T follicular helper cell (primary cell): ENCODE measurements at regions not wholly inside any gene's neighbourhood (a gene's known extent, or its start where the extent isn't known, plus 50 kb on each side); places are given as distances from the start of the nearest gene placed in this dataset.
"Not testable (repeated sequence)": the region's sequence is repeated elsewhere in the genome, so short reads cannot be mapped to it uniquely, and the experiment has no call there.

Experiments used
- DNase-seq: peaks from one replicate; pipeline ENCODE4 v3.0.0-alpha.2; 2020; ENCODE audit warnings: low read depth

DNA sequence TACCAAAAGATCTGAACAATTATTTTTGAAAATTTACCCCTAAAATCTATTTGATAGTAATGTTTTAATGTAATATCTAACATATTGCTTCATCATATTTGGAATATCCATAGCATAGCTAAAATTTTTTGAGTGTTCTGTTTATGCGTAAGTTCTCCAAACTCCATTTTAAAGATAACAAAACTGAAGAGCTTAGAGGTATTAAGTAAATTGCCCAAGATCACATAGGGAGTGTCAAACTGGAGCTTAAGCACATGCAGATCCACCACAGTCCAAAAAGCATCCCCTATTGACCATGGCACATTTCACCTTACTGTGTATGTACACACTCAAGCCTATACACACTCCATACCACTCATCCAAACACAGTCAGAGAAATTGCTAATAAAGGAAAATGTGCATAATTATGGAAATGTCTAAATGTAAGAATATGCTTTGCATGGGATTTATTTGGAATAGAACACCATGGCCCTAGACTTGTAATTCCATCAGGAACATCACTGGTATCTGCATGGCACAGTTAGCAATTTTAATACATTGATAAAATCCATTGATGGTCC lies 85.2 kb upstream of the TGFBR2 start:
- DNase-seq = no peak

DNA sequence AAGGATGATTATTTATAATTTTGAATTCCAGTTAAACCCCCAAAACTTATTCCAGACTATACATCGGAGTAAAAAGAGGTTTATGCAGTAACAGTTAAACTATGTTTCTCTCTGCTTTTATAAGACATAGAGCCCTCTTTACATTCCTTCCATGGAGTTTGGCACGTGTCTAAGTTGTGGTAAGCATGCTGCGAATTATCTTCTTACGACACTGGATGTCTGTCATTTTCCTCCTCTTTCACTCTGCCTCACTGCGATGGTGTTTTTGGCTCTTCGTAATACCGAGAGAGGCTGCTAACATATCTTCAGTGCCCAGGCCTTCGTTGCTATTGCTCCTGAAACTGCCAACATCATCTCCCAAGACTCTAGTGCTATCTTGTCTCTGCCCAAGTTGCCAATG lies 83.9 kb upstream of the TGFBR2 start:
- DNase-seq = no peak

DNA sequence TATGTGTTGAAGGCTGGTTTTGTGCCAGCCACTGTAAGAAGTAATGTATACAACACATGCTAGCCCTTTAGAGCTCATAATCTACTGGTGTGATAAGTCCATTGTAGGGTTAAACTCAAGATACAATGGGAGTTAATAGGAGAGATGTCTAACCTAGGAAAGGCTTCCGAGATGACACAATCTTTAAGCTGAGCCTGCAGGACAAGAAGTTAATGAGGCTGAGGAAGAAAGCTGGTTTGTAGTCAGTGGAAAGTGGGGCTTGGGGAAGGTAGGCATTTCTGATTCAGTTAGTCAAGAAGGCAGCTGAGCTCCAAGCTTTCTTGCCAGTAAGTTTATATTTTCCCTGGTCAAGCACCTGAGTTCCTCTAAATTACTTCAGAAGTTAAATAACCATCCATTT lies 83.0 kb upstream of the TGFBR2 start:
- no peak for DNase-seq

DNA sequence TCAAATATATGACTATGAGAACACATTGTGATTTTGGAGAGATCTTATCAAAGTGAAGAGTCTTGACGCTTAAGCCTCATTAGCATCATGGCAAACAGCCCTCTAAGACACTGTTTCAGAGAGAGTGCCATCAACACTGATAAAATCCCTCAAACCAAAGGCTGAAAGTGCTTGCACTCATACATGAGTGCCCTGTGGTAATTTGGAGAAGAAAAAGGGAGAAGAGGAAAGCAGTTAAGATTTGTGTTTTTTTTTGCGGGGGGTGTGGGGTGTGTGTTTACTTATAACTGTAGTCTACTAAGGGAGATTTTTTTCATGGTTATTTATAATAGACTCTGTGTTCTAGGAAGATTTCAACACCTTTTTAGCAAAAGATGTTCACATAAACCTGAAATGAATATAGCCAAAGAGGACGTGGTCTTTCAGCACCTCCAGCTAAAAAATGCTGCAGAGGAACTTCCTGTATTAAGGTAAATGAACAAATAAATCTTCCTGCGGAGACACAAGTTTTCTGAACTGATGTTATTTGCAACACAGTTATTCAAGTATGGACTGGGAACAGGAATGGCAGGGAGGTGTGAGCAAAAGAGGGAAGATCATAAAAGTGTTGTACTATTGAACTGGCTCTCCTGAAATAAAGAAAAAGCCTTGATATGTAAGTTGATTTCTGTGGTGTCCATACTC lies 81.9 kb upstream of the TGFBR2 start:
- DNase-seq = no peak

DNA sequence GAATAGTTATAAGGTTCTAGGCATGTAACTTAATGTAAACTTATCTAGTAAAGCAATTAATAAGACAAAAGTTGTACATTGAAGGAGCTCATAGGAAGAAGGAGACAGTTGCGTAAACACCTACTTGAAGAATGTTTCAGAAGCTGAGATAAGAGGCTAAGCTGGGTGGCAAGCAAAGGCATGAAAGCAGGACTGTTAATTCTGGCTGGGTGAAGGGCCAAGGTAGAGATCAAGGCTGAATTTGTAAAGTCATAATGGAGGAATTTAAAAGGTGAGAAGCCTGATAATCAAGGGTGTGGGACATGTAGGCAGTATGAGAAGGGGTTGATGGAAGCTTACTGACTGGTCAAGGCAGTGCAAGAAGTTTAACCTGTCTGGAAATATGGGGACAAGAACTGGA lies 80.4 kb upstream of the TGFBR2 start:
- no peak for DNase-seq

DNA sequence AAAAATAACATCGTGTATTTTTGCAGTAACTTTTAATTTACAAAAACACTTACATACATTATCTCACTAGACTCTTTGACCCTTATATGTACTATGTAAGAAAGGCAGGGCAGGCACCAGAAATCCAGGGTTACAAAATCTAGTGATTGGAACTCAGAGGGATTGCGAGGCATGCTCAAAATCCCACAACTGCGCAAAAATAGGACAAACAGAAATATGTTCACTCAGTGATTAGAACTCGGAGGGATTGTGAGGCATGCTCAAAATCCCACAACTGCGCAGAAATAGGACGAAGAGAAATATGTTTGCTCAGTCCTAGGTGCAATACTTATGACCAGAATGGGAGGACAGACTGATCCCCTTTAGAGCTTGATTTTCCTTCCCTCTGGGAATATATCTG lies 79.2 kb upstream of the TGFBR2 start:
- DNase-seq = no peak

DNA sequence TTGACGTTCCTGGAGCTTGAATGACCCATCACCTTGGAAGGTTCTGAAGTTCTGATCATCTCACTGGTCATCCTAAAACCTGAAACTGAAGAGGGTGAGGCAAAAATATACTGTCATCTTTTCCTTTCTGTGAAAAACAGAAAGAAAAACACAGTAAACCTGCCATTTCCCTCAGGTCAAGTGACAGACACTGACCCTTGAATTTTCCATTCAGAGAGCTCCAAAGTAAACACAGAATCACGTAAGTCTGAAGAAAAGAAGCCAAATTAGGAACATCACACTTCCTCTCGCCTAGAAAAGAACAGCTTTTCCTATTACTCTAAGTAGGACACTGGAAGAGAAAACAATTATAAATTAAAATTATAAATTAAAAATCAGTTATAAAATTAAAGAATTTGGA lies 78.7 kb upstream of the TGFBR2 start:
- DNase-seq = no peak

DNA sequence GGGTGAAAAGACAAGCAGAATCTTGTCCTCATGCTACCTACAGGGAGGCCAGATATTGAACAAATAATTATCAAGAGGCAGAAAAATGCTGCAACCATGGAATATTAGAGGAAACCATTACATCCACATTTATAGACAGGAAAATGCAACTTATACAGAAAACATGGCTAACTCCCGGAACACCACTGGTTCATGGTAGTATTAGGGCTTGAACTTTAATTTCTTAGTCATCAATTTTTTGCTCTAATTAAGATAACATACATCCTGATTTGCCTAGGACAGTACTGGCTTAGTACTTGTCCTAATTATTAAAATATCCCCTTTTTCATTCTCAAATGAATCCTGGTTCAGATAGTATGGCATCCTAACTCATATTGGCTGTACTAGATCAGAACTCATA lies 76.3 kb upstream of the TGFBR2 start:
- DNase-seq = no peak

DNA sequence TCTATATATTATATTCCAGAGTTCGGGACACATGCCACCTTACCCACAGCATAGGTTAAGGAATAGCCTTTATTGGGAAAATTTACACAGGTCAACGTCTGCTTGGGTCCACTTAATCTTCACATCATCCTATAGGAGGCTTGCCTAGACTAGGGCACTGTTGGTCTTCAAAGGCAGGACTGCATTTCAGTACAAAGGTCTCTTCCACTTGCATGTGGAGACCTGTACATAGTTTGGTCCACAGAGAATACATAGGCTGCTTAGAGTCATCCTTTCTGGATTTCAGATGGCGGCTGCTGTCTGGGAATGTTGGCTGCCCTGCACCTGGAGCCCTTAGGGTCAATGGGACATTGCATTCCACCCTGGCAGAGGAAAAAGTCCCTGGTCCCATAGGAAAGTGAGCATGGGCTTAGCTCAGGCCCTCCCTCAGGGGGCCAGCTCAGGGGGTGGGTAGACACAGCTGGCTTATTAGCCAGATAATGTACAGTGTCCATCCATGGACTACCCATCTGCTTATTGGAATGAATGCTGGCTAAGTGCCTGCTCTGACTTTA lies 75.3 kb upstream of the TGFBR2 start:
- DNase-seq = no peak

DNA sequence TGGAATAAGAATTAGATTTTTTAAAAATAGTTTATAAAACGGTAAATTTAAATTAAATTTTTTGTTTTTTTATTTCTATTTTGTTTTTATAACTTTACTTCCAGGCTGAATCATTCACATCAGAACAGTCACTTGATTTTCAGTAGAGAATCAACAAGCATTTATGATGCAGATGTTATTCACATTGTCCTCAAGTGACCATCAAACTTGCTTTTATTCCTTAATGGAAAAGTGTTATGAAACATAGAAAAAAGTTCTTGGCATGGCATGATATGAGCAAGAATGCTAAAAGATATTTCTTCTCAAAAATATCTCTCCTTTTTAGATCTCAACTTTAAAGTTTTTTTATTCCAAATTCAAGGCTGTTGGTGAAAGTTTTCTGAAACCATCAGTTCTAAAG lies 70.9 kb upstream of the TGFBR2 start:
- DNase-seq = no peak

DNA sequence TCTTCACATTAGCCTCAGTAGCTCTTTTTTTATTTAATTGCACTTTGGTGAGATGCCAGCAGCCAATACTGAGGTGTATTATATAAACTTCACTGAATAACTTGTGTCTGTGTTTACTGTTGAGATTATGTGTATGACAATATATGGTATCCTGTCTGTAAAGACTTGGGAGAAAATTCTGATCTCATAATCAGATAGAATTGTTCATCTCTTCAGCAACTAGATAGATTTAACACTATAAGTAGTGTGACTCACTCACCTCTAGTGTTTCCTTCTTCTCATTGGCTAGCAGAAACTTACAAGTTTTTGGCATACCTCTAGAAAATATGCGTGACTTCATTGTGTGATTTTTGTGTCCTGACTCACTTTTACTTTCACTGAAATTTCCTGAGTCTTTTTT lies 67.6 kb upstream of the TGFBR2 start:
- no peak for DNase-seq

DNA sequence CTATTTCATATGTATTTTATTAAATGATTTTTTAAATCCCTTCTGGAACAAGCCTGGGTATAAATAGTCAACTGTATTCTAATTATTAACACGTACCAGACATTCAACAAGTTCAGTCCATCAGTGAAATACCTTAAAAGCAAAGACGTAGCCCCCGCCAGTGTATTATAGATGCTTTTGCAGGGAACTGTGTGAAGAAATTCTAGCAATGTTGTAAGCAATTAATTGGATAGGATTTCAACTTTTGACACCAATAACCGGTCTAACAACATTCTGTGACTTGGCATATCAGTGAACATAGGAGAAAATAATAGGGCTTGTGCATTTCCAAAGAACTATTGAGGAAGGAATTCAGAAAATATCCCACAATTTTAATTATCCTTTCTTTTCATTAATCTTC lies 67.2 kb upstream of the TGFBR2 start:
- no peak for DNase-seq

DNA sequence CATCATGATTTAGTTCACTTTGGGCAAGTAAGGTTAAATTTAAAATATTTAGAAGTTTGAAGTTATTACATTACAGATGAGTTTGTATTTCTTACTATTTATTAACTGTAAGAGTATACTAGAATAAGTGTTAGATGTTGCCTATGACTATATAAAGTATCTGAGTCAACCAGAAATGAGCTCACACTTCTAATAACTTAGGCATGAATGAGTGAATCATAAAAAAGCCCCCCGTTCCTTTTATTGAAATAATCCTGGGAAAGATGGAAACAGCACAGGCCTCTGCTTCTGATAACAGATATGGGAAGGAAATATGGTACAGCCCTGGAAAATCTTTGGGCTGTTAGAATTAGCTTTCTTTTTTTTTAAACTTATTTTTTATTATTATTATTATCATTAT lies 66.6 kb upstream of the TGFBR2 start:
- DNase-seq = no peak

DNA sequence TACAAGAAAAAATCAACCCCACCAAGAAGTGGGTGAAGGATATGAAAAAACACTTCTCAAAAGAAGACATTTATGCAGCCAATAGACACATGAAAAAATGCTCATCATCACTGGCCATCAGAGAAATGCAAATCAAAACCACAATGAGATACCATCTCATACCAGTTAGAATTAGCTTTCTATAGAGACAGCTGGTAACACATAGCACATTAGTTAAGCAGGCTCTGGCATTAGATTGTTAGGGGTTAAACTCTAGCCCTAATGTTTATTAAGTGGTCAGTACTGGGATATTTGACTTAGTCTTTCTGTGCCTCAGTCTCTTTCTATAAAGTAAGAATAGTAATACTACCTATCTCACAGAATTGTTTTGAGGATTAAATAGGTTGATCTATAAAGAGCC lies 65.2 kb upstream of the TGFBR2 start:
- not testable (repeated sequence) for DNase-seq

DNA sequence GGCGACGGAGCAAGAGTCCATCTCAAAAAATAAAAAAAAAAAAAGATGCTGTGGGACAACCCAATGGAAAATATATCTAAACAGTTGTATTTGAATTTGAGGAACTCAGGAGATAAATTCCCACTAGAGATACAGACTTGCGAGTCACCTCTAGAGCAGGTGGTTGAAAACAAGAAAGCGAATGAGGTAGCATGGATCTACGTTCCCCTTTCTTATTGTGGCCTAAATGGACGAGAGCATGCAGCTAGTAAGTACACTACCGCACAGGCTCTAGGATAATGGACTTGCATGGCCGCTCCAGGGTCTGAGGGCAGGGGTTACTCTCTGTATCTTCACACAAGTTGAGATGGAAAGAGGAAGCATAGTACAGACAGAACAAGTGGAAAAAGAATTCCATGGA lies 63.5 kb upstream of the TGFBR2 start:
- DNase-seq = no peak

DNA sequence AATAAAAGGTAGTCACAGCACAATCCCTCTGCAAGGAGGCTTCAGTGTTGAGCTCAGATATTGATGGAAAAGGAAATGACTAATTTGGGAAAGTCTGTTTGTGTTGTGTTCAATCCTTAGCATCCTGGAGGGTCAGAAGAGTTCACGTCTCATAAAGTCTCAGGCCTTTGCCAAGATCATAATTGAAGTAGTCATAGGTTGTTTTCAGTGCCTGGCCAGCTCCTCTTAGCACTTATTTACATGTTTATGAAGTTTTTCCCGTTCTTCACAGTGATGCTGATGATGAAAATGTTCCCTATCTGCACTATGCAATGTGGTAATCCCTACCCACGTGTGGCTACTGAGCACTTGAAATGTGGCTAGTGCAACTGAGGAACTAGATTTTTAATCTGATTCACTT lies 61.6 kb upstream of the TGFBR2 start:
- no peak for DNase-seq

DNA sequence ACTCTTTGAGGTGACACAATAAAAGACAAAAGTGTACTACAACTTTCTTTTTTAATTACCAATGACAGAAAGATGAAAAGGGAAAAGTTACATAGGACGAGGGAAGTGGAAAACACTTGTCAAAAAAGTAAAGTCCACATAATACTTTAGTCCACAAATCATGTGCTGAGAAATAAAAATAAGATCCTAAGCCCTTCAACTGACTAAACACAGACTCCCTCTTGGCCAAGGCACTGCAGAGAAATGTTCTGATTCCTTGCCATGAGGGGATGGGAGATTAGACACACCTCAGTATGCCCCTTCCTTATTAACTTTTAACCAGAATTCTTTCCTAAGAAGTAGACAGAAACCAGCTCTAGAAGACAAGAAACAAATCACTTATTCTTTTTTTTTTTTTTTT lies 59.5 kb upstream of the TGFBR2 start:
- no peak for DNase-seq

DNA sequence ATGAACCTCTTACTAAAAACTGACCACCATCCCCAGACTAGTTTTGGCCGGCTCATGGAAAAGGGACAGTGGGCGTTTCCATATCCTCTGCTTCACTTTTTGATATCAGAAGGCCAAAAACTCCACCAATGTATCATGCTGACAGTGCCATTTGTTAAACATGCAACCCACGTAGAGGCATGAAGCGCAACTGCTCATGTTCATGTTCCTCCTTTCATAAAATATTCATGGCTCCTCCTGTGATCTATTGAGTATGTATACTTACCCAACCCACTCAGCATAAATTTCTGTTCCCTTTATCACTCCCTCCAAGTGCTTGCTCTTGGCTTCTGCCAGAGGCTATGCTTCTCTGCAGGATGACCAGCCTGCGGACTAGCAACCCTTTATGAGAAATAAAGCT lies 58.7 kb upstream of the TGFBR2 start:
- DNase-seq = no peak

DNA sequence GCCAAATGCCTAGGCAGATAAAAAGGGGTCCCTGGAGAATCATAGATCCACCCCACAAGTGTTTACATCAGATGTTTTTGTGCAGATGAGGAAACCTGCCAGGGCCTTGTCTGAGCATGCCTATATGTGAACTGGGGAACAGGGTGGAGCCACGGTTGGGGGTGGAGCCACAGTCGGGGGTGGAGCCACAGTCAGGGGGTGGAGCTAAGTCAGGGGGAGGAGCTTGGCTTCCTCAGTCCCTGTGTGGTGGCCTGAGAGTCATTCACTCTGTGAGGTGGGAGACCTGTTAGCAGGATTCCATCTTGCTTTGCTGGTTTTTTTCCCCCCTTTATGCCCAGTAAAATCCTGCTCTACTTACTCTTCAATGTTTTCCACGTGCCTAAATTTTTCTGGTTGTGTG lies 57.8 kb upstream of the TGFBR2 start:
- no peak for DNase-seq

DNA sequence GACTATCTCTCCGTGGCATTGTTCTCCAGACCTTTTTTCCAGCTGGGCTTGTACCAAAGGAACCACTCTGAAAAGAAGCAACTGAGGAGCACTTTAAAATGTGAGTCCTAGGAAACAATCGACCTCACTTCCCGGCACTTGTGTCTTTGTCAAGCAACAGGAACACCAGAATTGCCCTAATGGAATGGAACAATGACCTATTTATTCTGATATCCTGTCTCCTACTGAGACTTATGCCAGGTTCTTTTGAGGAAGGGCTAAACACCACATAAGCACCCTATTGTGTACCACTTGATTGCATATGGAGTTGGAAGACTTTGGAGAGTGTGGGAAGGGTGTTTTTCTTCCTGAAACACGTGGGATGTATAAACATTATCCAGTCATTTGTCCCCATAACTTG lies 56.8 kb upstream of the TGFBR2 start:
- no peak for DNase-seq

DNA sequence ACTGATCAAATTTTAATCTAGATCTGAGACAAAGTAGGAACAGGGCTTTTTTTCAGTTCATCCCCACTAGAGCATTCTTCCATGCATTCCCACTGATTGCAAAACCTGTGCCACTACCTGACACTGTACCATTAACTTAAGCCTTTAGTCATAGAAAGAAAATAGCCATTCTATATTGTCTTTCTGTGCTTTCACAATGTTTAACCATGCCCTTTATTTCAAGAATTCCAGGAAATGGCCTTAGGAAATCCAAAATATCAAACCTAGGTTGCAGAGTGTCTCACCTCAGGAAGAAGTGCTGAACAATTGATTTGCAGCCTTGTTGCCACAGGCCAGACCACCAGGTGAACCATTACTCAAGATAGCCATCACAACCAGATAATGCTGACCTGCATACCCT lies 56.2 kb upstream of the TGFBR2 start:
- DNase-seq = no peak

DNA sequence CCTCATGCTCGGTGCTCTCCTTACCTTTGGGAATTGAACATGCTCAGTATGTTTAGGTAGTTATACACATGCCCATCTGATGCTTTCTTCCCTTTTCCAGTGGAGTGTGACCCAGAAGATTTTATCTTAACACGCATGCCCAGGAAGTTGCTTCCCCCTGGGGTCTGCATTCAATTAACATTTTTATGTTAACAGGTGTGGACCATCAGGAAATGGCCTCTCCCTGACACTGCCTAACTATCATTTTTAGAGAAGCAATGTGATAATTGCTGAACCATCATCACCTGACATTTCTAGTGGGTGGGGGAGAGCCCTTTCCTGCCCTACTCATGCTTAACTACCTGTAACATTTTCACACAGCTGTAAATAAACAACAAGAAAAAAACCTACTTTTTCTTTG lies 55.1 kb upstream of the TGFBR2 start:
- DNase-seq = no peak

DNA sequence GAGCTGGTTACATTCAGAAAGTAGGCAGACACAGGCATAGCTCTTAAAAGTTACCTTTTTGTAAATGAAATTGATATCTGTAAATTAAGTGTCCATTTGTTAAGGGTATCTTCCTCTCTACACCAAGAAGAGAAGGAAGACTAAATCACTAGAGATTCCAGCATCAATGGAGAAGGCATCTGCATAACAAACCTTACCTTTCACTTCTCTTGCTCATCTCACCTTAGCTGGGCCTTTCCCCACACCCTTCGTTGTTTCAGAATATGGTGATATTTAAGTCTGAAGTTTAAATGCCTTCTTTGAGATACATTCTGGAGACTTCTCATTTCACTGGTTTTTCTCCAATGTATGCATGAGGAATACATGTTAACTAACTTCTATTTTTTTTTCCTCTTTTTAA lies 54.5 kb upstream of the TGFBR2 start:
- DNase-seq = no peak

DNA sequence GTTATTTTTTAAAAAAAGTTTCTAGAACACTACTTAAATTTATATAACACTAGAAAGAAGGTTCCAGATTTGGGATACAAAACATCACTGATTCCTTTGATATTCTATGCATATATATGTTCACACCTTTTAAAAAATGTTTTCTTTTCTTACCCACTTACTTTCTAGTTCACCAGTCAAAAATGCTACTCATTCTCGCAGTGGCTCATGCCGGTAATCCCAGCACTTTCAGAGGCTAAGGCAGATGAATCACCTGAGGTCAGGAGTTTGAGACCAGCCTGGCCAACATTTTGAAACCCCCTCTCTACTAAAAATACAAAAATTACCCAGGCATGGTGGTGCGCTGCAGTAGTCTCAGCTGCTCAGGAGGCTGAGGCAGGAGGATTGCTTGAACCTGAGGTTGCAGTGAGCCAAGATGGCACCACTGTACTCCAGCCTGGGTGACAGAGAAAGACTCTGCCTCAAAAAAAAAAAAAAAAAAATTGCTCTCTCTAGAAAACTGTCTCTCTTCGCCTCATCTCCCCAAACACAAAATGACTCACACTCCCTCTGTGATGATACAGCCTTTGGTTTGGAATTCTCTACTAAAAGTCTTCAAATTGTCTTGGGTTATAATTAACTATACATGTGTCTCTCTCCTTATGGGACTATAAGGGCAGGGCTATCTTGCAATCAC lies 52.6 kb upstream of the TGFBR2 start:
- DNase-seq = no peak
